ENCODE measurements at regions not wholly inside any gene's neighbourhood (a gene's known extent, or its start where the extent isn't known, plus 50 kb on each side); places are given as distances from the start of the nearest gene placed in this dataset.
"Not testable (repeated sequence)": the region's sequence is repeated elsewhere in the genome, so short reads cannot be mapped to it uniquely, and the experiment has no call there.

- DNase-seq, result no peak
Observed at GRCh38 chr14:51597261-51598001, 54.3 kb upstream of the FRMD6 start.

DNA sequence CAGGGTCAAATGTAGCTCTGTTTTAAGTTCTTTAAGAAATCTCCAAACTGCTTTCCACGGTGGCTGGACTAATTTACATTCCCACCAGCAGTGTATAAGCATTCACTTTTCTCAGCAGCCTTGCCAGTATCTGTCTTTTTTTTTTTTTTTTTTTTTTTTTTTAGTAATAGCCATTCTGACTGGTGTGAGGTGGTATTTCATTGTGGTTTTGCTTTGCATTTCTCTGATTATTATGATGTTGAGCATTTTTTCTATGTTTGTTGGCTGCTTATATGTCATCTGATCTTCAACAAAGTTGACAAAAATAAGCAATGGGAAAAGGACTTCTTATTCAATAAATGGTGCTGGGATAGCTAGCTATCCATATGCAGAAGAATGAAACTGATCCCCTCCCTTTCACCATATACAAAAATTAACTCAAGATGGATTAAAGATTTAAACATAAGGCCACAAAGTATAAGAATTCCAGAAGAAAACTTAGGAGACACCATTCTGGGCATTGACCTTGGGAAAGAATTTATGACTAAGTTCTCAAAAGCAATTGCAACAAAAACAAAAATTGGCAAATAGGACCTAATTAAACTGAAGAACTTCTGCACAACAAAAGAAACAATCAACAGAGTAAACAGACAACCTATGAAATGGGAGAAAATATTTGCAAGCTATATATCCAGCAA lies 52.6 kb upstream of the FRMD6 start:
- DNase-seq, result not testable (repeated sequence)

DNA sequence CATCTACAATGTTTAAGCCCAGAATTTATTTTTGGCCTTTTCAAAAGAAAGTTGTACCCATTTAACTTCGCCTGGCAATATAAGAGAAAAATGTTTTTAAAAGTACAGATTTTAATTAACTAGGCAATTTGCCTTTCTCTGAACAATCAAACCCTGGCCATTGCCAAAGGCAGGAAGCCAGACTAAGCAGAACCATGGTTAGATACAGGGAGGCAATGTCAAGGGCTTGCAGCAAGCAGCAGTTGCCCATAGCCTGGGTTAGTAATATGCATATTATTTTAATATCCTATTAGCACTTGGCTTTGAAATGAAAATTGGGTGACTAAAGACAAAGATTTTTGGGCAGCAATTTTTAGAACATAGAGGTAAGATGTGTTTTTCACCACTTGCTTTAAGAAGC lies 51.1 kb upstream of the FRMD6 start:
- DNase-seq, result no peak
